Stimulated activated CD8-positive, alpha-beta memory T cell treated with anti-CD3 and anti-CD28 coated beads, Interleukin-2, amount 100 ng/mL, for 1 hour (primary cell): ENCODE measurements at regions not wholly inside any gene's neighbourhood (a gene's known extent, or its start where the extent isn't known, plus 50 kb on each side); places are given as distances from the start of the nearest gene placed in this dataset.

Source experiments
- DNase-seq, 2 donors: peaks; one replicate each; pipeline ENCODE4 v3.0.0-alpha.2; 2020; ENCODE audit warnings: low read depth in 2 of 2

- DNase-seq: no peak
Measured at GRCh38 chr18:43482136-43482535, 204.8 kb upstream of the SYT4 start.

DNA sequence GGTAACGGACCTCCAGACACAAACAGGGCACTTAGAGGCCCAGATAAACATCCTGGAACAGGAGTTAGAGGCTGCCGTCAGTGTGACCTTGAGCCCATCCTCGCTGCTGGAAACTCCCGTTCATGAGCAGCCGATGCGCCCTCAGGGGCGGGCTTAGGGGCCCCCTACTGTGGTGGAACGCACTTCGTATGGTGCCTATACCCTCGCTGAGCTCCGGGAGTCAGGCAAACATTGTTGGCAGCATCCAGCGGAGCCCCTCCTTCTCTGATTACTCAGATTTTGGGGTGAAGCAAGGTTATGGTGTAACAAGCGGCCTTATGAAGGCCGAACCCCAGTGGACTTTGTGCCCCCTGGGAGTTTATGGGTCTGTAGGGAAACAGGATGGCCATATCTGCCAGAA, 205.3 kb upstream of the SYT4 start:
- DNase-seq: no peak

DNA sequence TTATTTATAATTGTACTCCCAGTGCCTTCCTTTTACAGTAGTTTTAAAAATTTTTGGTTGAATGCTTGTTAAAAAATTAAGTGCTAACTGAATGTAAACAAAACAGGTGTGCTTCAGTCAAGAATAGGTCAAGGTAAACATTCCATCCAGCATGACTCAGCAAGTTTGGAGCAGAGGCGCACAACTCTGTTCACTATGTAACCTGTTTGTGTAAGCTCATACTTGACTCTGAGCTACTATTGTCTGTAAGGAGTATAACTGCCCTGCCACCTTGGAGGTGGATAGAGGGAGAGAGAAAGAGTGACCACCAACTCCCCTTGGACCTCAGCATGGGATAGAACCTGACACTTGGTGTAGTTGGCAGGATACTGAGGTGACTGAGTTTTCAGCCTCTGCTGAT, 207.4 kb upstream of the SYT4 start:
- no peak for DNase-seq

GRCh38 chr18:43485545-43485963, 208.3 kb upstream of the SYT4 start:
- DNase-seq: no peak

- DNase-seq: no peak
Measured at GRCh38 chr18:43486462-43486861, 209.2 kb upstream of the SYT4 start.

- no peak for DNase-seq
Measured at GRCh38 chr18:43501099-43501498, 223.8 kb upstream of the SYT4 start.

DNA sequence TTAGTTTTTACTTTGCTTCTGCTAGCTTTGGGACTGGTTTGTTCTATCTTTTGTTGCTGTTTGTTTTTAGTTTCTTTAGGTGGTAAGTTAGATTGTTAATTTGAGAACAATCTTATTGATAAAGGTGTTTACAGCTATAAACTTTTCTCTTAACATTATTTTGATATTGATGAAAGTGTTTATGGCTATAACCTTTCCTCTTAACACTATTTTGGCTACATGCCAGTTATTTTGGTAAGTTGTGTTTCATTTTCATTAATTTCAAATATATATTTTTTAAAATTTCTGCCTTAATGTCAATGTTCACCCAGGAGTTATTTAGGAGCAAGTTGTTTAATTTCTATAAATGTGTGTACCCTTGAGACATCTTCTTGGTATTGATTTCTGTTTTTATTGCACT, 229.6 kb upstream of the SYT4 start:
- no peak for DNase-seq

- DNase-seq: no peak
Measured at GRCh38 chr18:43507842-43508481, 230.7 kb upstream of the SYT4 start.

- no peak for DNase-seq
Measured at GRCh38 chr18:43514747-43515146, 237.5 kb upstream of the SYT4 start.

DNA sequence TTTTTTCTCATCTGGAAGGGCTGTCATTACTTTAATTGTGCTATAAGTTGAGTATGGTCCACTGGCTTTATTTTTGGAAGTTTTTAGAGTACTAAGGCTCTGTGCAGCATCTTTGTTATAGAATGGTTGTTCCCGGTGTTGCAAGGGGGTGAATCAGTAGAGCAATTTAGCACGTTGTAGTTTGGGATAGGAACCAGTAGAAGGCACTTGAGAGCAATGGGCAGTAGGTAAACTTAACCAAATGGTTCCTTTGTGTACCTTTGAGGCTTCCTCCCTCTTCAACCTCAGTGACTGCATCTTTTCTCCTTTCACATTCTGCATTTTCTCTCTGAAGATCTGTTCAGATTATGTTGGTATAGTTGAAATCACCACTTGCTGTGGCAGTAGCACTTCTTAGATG, 238.2 kb upstream of the SYT4 start:
- no peak for DNase-seq

DNA sequence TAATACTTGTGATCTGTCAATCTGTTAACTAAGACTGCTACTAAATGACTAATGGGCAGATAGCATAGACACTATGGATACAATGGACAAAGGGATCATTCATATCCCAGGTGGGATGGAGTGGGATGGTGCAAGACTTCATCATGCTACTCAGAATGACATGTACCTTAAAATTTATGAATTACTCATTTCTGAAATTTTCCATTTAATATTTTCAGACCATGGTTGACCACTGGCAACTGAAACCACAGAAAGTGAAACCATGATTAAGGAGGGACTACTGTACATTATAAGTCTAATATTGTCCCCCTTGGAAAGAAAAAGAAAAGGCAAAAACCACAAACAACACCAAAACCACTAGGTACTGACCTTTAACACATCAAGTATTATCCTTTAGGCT, 247.0 kb upstream of the SYT4 start:
- DNase-seq: no peak

DNA sequence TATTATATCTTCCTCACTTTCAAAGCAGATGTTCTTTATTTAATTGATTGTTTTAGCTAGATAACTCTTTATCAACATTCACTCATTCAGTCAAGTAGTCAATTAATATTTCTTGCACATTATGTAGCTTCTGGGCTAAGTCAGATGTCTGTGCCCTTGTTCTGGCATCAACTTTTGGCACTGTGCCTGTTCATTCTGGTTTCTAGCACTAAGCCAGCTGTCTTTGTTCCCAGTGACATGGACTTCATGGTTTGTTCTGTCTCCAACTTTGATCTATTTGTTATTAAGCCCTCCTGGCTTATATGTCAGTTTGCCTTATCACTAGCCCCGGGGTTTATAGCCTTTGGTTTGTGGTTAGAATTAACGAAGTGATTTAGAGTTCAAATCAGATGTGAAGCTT, 247.9 kb upstream of the SYT4 start:
- DNase-seq: no peak

- no peak for DNase-seq
Measured at GRCh38 chr18:43526426-43527145, 249.3 kb upstream of the SYT4 start.

DNA sequence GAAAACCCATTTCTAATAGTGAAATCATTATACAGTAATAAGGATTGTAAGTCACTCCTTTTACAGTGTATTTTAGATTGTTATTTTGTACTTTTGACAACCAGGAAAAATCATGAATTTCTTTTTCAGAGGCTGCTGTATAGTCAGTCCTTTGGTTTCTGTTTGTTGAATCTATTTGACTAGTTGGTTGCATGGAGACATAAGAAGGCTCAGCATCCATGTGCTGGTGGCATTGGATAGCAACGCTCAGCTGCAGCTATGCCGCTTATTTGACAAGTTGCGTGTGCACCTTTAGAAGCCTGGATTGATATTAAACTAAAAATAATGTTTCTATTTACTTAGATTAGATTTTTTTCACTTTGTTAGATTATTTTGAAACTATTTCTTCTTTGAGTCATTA, 254.1 kb upstream of the SYT4 start:
- DNase-seq: no peak

DNA sequence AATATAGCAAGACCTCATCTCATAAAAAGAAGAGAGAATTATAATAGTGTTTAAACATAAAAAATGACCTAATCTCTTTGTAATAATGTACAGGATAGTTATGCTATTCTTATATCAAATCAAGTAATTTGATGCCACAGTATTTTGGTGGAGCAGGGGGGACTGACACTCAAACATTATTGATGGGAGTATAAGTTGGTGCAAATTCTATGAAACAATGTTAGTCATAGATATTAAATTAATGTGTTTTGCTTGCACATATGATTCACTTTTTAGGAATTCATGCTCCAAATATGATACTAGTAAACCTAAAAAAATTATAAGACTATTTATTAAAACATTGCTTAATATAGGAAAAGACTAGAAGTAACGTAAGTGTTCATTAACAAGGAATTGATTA, 256.1 kb upstream of the SYT4 start:
- no peak for DNase-seq

GRCh38 chr18:43534511-43534910, 257.2 kb upstream of the SYT4 start:
- DNase-seq: no peak

GRCh38 chr18:43539862-43540261, 262.6 kb upstream of the SYT4 start:
- no peak for DNase-seq

GRCh38 chr18:43542016-43542415, 264.7 kb upstream of the SYT4 start:
- no peak for DNase-seq

GRCh38 chr18:43543236-43543635, 265.9 kb upstream of the SYT4 start:
- no peak for DNase-seq

- no peak for DNase-seq
Measured at GRCh38 chr18:43547456-43547855, 270.2 kb upstream of the SYT4 start.

DNA sequence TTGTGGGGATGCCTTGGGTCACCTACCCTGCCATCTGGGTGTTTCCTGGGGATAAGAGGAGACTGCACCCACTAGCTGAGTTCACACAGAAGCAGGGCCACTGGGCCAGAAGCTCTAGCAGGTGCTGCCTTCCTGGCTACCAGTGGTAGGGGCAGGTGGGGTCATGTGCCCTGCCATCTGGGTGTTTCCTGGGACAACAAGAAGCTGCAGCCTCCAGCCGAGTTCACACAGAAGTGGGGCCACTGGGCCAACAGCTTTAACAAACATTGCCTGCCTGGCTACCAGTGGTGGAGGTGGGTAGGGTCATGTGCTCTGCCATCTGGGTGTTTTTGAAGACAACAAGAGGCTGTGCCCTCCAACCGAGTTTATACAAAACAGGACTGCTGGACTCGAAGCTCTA, 282.2 kb upstream of the SYT4 start:
- no peak for DNase-seq

DNA sequence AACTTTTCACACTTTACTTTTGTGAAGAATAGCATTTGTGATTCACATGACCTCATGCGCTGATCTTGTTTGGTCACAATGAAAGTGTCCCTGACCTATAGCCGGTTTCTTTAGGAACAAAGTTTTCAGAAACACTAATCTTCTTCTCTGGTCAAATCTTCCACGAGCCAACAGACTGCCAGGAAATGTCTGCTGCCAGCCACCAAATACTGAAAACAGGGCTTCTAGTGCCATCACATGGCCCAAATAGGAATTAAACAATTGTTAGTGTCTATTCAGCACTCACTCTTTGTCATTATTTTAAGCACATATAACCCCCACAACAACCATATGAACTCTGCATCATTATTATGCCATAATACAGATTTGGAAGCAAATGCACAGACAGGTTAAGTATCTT, 286.5 kb upstream of the SYT4 start:
- DNase-seq: no peak

GRCh38 chr18:43570593-43570992, 293.3 kb upstream of the SYT4 start:
- DNase-seq: no peak
